Loucy (cell line): ENCODE measurements at regions not wholly inside any gene's neighbourhood (a gene's known extent, or its start where the extent isn't known, plus 50 kb on each side); places are given as distances from the start of the nearest gene placed in this dataset.

Experiments
- H2AFZ ChIP-seq: fragments of 200-600 bp; sonication (generic); 2 replicates; pipeline ENCODE4 v1.6.0; 2016; ENCODE audit warnings: antibody characterized with exemption, mild to moderate bottlenecking, low read length, moderate library complexity
- H3F3A ChIP-seq: fragments of 200-600 bp; 2 replicates; pipeline ENCODE4 v1.6.0; 2016; ENCODE audit warnings: antibody characterized with exemption, low read depth, mild to moderate bottlenecking
- H3K27me3 ChIP-seq: fragments of 200-600 bp; sonication (generic); 2 replicates; pipeline ENCODE4 v1.6.1; 2014; ENCODE audit warnings: low read length, mild to moderate bottlenecking; ENCODE audit not compliant: insufficient read depth, poor library complexity, severe bottlenecking
- H3K36me3 ChIP-seq: fragments of 200-600 bp; sonication (generic); 2 replicates; pipeline ENCODE4 v1.6.1; 2016; ENCODE audit warnings: low read length; ENCODE audit not compliant: insufficient read depth
- H3K4me1 ChIP-seq: fragments of 200-600 bp; sonication (generic); 2 replicates; pipeline ENCODE4 v1.5.1; 2014; ENCODE audit warnings: low read length, mild to moderate bottlenecking; ENCODE audit not compliant: insufficient read depth, poor library complexity, severe bottlenecking
- H3K4me2 ChIP-seq: fragments of 200-600 bp; sonication (generic); 2 replicates; pipeline ENCODE4 v1.6.0; 2014; ENCODE audit warnings: antibody characterized with exemption, low read length, low read depth, mild to moderate bottlenecking; ENCODE audit not compliant: poor library complexity, severe bottlenecking
- H3K4me3 ChIP-seq: fragments of 200-600 bp; sonication (generic); 2 replicates; pipeline ENCODE4 v1.5.1; 2014; ENCODE audit warnings: low read length, mild to moderate bottlenecking, mixed read lengths; ENCODE audit not compliant: poor library complexity, severe bottlenecking
- H3K79me2 ChIP-seq: fragments of 200-600 bp; sonication (generic); 2 replicates; pipeline ENCODE4 v1.6.1; 2014; ENCODE audit warnings: low read length; ENCODE audit not compliant: insufficient read depth
- H3K9ac ChIP-seq: fragments of 200-600 bp; sonication (generic); 2 replicates; pipeline ENCODE4 v1.6.0; 2014; ENCODE audit warnings: mild to moderate bottlenecking, low read depth, low read length, moderate library complexity; ENCODE audit not compliant: poor library complexity, severe bottlenecking
- H3K9me2 ChIP-seq: fragments of 200-600 bp; sonication (generic); replicated peaks from 2 replicates; pipeline ENCODE4 v1.6.1; 2016; ENCODE audit warnings: low read depth, low read length, mixed read lengths
- H3K9me3 ChIP-seq: fragments of 200-600 bp; sonication (generic); 2 replicates; pipeline ENCODE4 v1.6.1; 2014; ENCODE audit warnings: mild to moderate bottlenecking, antibody characterized with exemption, low read length, low read depth; ENCODE audit not compliant: insufficient read depth
- H4K20me1 ChIP-seq: fragments of 200-600 bp; sonication (generic); 2 replicates; pipeline ENCODE4 v1.6.0; 2014; ENCODE audit warnings: antibody characterized with exemption, low read length, mild to moderate bottlenecking; ENCODE audit not compliant: insufficient read depth, poor library complexity, severe bottlenecking
- EZH2phosphoT487 ChIP-seq: fragments of 200-600 bp; IDR thresholded peaks from 2 replicates; pipeline ENCODE4 v1.6.1; 2018; ENCODE audit warnings: antibody characterized with exemption, mild to moderate bottlenecking, moderate library complexity, borderline replicate concordance
- TF ChIP-seq, protein P1 (sequence below): fragments of 200-600 bp; sonication (generic); conservative IDR thresholded peaks from 2 replicates; pipeline ENCODE4 v1.5.1; 2014; ENCODE audit warnings: mild to moderate bottlenecking, antibody characterized with exemption, low read length

DNA sequence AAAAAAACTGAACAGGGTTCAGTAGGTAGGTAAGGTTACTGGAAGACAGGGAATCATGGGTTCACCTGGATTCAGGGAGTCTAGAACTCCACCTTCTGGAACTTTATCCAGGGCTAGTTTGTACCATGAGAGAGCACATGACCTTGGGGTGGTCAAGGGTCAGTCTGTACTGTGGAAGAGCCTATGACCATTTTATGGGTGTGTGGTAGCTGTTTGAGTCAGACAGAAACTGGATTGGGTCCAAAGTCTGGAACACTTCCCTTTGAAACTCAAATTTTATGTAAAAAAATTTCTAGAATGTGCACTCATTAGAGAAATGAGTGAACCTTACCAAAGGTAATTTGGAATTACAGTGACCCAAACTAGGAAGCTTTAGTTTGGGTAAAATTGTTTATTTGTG, 486.0 kb upstream of the AGTR1 start:
- Histone ChIP-seq H3K9me3 (no peaks in the 10 kb centered on the region), H3K27me3 (no peaks in the 10 kb centered on the region), H3K9ac (no peak overlapping the region), H3F3A (no peaks in the 10 kb centered on the region), H3K4me3 (no peak overlapping the region), H2AFZ (no peak overlapping the region), H3K4me1 (no peaks in the 10 kb centered on the region), H3K9me2 (no peaks in the 10 kb centered on the region), H3K36me3 (no peaks in the 10 kb centered on the region), H3K4me2 (no peak overlapping the region), H4K20me1 (no peaks in the 10 kb centered on the region), H3K79me2 (no peaks in the 10 kb centered on the region)
- TF ChIP-seq, protein P1, sequence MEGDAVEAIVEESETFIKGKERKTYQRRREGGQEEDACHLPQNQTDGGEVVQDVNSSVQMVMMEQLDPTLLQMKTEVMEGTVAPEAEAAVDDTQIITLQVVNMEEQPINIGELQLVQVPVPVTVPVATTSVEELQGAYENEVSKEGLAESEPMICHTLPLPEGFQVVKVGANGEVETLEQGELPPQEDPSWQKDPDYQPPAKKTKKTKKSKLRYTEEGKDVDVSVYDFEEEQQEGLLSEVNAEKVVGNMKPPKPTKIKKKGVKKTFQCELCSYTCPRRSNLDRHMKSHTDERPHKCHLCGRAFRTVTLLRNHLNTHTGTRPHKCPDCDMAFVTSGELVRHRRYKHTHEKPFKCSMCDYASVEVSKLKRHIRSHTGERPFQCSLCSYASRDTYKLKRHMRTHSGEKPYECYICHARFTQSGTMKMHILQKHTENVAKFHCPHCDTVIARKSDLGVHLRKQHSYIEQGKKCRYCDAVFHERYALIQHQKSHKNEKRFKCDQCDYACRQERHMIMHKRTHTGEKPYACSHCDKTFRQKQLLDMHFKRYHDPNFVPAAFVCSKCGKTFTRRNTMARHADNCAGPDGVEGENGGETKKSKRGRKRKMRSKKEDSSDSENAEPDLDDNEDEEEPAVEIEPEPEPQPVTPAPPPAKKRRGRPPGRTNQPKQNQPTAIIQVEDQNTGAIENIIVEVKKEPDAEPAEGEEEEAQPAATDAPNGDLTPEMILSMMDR = no peak
- TF ChIP-seq EZH2phosphoT487 = no peak

DNA sequence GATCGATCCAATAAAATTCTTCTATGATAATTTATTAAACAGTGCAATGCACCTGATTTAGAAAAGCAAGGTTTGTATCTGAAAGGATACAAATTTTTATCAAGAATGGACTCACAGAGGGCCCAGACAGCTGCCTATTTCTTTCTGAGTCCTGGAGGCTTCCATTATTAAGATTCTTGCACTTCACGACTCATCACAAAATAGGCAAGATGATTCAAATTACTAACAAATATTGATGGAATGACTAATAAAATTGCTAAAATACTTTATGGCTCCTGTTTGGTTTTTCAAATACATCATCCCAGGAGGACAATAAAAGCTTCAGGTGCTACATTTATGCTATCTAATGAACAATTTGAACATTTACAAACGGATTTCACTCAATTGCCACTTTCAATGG, 483.0 kb upstream of the AGTR1 start:
- Histone ChIP-seq H4K20me1 (no peaks in the 10 kb centered on the region), H3K27me3 (no peaks in the 10 kb centered on the region), H3K4me3 (no peak overlapping the region), H2AFZ (no peak overlapping the region), H3K36me3 (no peaks in the 10 kb centered on the region), H3K9me2 (no peaks in the 10 kb centered on the region), H3K79me2 (no peaks in the 10 kb centered on the region), H3K9ac (no peak overlapping the region), H3K4me1 (no peaks in the 10 kb centered on the region), H3F3A (no peaks in the 10 kb centered on the region), H3K4me2 (no peak overlapping the region), H3K9me3 (no peaks in the 10 kb centered on the region)
- TF ChIP-seq, protein P1 = no peak
- no peak for TF ChIP-seq EZH2phosphoT487

DNA sequence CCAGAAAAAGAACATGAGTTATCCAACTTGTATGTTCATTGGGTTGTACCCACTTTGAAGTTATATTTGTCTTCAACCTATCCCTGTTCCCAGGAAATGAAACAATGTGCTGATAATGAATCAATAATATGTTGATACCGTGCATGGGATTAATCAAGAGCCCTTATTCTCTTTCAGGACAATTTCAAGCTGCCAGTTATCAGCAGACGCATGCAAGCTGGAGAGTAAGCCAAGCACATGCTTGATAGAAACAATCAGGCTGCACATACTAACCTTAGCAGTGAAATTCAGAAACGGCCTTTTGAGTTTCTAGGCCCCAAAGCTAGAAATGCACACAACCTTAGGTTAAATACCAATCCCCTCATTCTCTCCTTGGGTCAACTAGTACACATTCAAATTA, 480.4 kb upstream of the AGTR1 start:
- Histone ChIP-seq H3K79me2 (no peaks in the 10 kb centered on the region), H3K9me3 (no peaks in the 10 kb centered on the region), H3K27me3 (no peaks in the 10 kb centered on the region), H3K4me2 (no peak overlapping the region), H4K20me1 (no peaks in the 10 kb centered on the region), H2AFZ (no peak overlapping the region), H3F3A (no peaks in the 10 kb centered on the region), H3K9me2 (no peaks in the 10 kb centered on the region), H3K9ac (no peak overlapping the region), H3K36me3 (no peaks in the 10 kb centered on the region), H3K4me3 (no peak overlapping the region), H3K4me1 (no peaks in the 10 kb centered on the region)
- TF ChIP-seq, protein P1 = no peak
- TF ChIP-seq EZH2phosphoT487 = no peak
